ENCODE measurements at regions not wholly inside any gene's neighbourhood (a gene's known extent, or its start where the extent isn't known, plus 50 kb on each side); places are given as distances from the start of the nearest gene placed in this dataset.

- Histone ChIP-seq H2BK12ac (ENCODE audit: low read length) (no peak overlapping the region), H2BK5ac (ENCODE audit: low read length) (no peak overlapping the region), H2AK5ac (ENCODE audit: low read depth, low read length) (no peak overlapping the region), H2BK120ac (ENCODE audit: low read depth, low read length) (no peak overlapping the region), H4K91ac (ENCODE audit: low read depth, low read length, poor library complexity) (no peak overlapping the region), H3K27me3 (ENCODE audit: control insufficient read depth in 3 of 3, insufficient read depth in 3 of 3, low read depth in 1 of 3, low read length in 3 of 3) (no peaks in the 10 kb centered on the region), H3K79me1 (ENCODE audit: low read depth, low read length) (no peaks in the 10 kb centered on the region), H3K4me1 (ENCODE audit: control insufficient read depth in 2 of 2, insufficient read depth in 1 of 2, low read depth in 1 of 2, low read length in 2 of 2) (no peaks in the 10 kb centered on the region), H3K18ac (ENCODE audit: low read length) (no peak overlapping the region), H3K27ac (replicated peaks; ENCODE audit: low read length) (no peak overlapping the region), H2AFZ (ENCODE audit: low read length) (no peak overlapping the region), H3K4ac (ENCODE audit: low read length) (no peak overlapping the region), H2BK15ac (ENCODE audit: low read length) (no peak overlapping the region), H3K4me2 (ENCODE audit: insufficient read depth, low read length, poor library complexity, severe bottlenecking) (no peak overlapping the region), H3K23ac (ENCODE audit: low read depth, low read length, poor library complexity) (no peak overlapping the region), H3K14ac (ENCODE audit: low read length) (no peak overlapping the region), H3K4me3 (ENCODE audit: low read length in 2 of 2) (no peak overlapping the region), H3K9ac (ENCODE audit: low read depth, low read length, poor library complexity) (no peak overlapping the region), H3K36me3 (replicated peaks in 1 of 2; ENCODE audit: control insufficient read depth in 2 of 2, insufficient read depth in 2 of 2, low read length in 2 of 2) (no peaks in the 10 kb centered on the region), H3K9me3 (replicated peaks in 1 of 2; ENCODE audit: control insufficient read depth in 2 of 2, insufficient read depth in 1 of 2, low read depth in 1 of 2, low read length in 2 of 2) (no peaks in the 10 kb centered on the region), H4K8ac (ENCODE audit: low read depth, low read length) (no peak overlapping the region)
- no peak for DNase-seq (ENCODE audit: low spot score)
- WGBS, 2 donors (ENCODE audit: extremely low coverage in 2 of 2, insufficient read length in 2 of 2, insufficient replicate concordance in 1 of 2) = no CpG with 5 or more reads among the region's 2 CpGs
Observed at GRCh38 chr14:78106381-78106780, 63.8 kb upstream of the NRXN3 start.

- H3K36me3 ChIP-seq (replicated peaks in 1 of 2; ENCODE audit: control insufficient read depth in 2 of 2, insufficient read depth in 2 of 2, low read length in 2 of 2) = no peaks in the 10 kb centered on the region
- no peak overlapping the region for H2AK5ac ChIP-seq (ENCODE audit: low read depth, low read length)
- H4K8ac ChIP-seq (ENCODE audit: low read depth, low read length) = no peak overlapping the region
- H2BK120ac ChIP-seq (ENCODE audit: low read depth, low read length) = no peak overlapping the region
- no peak overlapping the region for H3K14ac ChIP-seq (ENCODE audit: low read length)
- H3K18ac ChIP-seq (ENCODE audit: low read length) = no peak overlapping the region
- H3K23ac ChIP-seq (ENCODE audit: low read depth, low read length, poor library complexity) = no peak overlapping the region
- DNase-seq (ENCODE audit: low spot score) = no peak
- no peaks in the 10 kb centered on the region for H3K27me3 ChIP-seq (ENCODE audit: control insufficient read depth in 3 of 3, insufficient read depth in 3 of 3, low read depth in 1 of 3, low read length in 3 of 3)
- no peak overlapping the region for H3K27ac ChIP-seq (replicated peaks; ENCODE audit: low read length)
- no peaks in the 10 kb centered on the region for H3K79me1 ChIP-seq (ENCODE audit: low read depth, low read length)
- H2BK5ac ChIP-seq (ENCODE audit: low read length) = no peak overlapping the region
- H3K4me1 ChIP-seq (ENCODE audit: control insufficient read depth in 2 of 2, insufficient read depth in 1 of 2, low read depth in 1 of 2, low read length in 2 of 2) = no peaks in the 10 kb centered on the region
- no peak overlapping the region for H2AFZ ChIP-seq (ENCODE audit: low read length)
- no peak overlapping the region for H2BK15ac ChIP-seq (ENCODE audit: low read length)
- no peak overlapping the region for H2BK12ac ChIP-seq (ENCODE audit: low read length)
- no peak overlapping the region for H3K9ac ChIP-seq (ENCODE audit: low read depth, low read length, poor library complexity)
- no peak overlapping the region for H3K4me3 ChIP-seq (ENCODE audit: low read length in 2 of 2)
- no peak overlapping the region for H3K4ac ChIP-seq (ENCODE audit: low read length)
- no peak overlapping the region for H4K91ac ChIP-seq (ENCODE audit: low read depth, low read length, poor library complexity)
- H3K9me3 ChIP-seq (replicated peaks in 1 of 2; ENCODE audit: control insufficient read depth in 2 of 2, insufficient read depth in 1 of 2, low read depth in 1 of 2, low read length in 2 of 2) = no peaks in the 10 kb centered on the region
- H3K4me2 ChIP-seq (ENCODE audit: insufficient read depth, low read length, poor library complexity, severe bottlenecking) = no peak overlapping the region
Observed at GRCh38 chr14:78107166-78107565, 63.0 kb upstream of the NRXN3 start.

GRCh38 chr14:78119440-78119839 lies 50.7 kb upstream of the NRXN3 start:
- Histone ChIP-seq H3K4me3 (ENCODE audit: low read length in 2 of 2) (no peak overlapping the region), H2AFZ (ENCODE audit: low read length) (no peak overlapping the region), H2BK5ac (ENCODE audit: low read length) (no peak overlapping the region), H3K36me3 (replicated peaks in 1 of 2; ENCODE audit: control insufficient read depth in 2 of 2, insufficient read depth in 2 of 2, low read length in 2 of 2) (no peaks in the 10 kb centered on the region), H3K4ac (ENCODE audit: low read length) (no peak overlapping the region), H4K8ac (ENCODE audit: low read depth, low read length) (no peak overlapping the region), H2BK15ac (ENCODE audit: low read length) (no peak overlapping the region), H3K4me1 (ENCODE audit: control insufficient read depth in 2 of 2, insufficient read depth in 1 of 2, low read depth in 1 of 2, low read length in 2 of 2) (no peaks in the 10 kb centered on the region), H4K91ac (ENCODE audit: low read depth, low read length, poor library complexity) (no peak overlapping the region), H3K27ac (replicated peaks; ENCODE audit: low read length) (no peak overlapping the region), H3K9ac (ENCODE audit: low read depth, low read length, poor library complexity) (no peak overlapping the region), H3K9me3 (replicated peaks in 1 of 2; ENCODE audit: control insufficient read depth in 2 of 2, insufficient read depth in 1 of 2, low read depth in 1 of 2, low read length in 2 of 2) (no peaks in the 10 kb centered on the region), H3K27me3 (ENCODE audit: control insufficient read depth in 3 of 3, insufficient read depth in 3 of 3, low read depth in 1 of 3, low read length in 3 of 3) (no peaks in the 10 kb centered on the region), H3K4me2 (ENCODE audit: insufficient read depth, low read length, poor library complexity, severe bottlenecking) (no peak overlapping the region), H2AK5ac (ENCODE audit: low read depth, low read length) (no peak overlapping the region), H3K79me1 (ENCODE audit: low read depth, low read length) (no peaks in the 10 kb centered on the region), H3K18ac (ENCODE audit: low read length) (no peak overlapping the region), H2BK12ac (ENCODE audit: low read length) (no peak overlapping the region), H3K14ac (ENCODE audit: low read length) (no peak overlapping the region), H3K23ac (ENCODE audit: low read depth, low read length, poor library complexity) (no peak overlapping the region), H2BK120ac (ENCODE audit: low read depth, low read length) (no peak overlapping the region)
- no peak for DNase-seq (ENCODE audit: low spot score)
- WGBS, 2 donors (ENCODE audit: extremely low coverage in 2 of 2, insufficient read length in 2 of 2, insufficient replicate concordance in 1 of 2) = no CpG with 5 or more reads among the region's 3 CpGs

Data from neuronal stem cell (in vitro differentiated cells).